ENCODE measurements at regions not wholly inside any gene's neighbourhood (a gene's known extent, or its start where the extent isn't known, plus 50 kb on each side); places are given as distances from the start of the nearest gene placed in this dataset.
"Not testable (repeated sequence)": the region's sequence is repeated elsewhere in the genome, so short reads cannot be mapped to it uniquely, and the experiment has no call there.

DNA sequence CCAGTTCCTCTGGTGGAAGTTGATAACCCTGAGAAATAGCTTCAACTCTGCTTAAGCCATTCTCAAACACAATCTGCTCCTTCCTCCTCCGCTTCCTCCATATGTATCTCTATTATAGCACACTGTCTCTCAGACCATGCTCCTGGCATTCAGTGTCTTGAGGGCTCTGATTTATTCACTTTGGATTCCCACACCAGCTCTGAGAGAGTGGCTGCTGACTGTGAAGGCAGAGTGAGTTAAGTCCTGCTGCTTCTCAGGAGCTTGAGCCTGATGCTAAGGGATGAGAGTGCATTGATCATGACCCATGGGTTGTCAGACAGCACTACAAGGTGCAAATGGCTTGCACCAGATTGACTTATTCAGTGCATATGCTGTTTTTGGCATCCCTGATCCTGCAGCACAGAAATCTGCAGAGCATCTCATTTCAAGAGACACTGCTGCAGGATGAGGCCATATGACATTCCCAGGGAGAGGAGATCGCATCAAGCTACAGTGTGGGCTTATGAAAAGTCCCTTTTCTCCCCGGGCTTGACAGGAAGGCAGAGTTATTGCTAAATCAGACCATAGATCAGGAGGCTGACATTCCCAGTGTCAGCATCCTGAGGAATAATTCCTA is 500.5 kb upstream of the RAB6C start:
- DNase-seq = no peak

GRCh38 chr2:129479892-129480291 is 499.6 kb upstream of the RAB6C start:
- DNase-seq = no peak

DNA sequence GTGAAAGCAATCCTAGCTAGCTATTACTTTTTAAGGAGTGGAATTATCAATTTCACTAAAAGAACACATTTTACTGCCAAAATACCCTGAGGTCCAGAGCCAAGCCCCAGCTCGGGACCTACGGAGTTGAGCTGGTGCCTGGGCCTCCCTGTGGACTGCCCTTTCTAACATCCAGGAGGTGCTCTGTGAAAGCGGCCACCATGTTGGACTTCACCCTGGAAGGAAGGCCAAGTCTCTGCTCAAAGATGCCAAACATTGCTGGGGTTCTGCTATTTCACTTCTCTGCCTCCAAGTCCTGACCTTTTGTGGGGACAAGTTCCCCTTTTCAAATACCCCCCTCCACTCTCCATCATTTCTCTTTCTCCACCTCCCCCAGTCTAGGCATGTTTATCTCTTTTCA is 498.7 kb upstream of the RAB6C start:
- no peak for DNase-seq

DNA sequence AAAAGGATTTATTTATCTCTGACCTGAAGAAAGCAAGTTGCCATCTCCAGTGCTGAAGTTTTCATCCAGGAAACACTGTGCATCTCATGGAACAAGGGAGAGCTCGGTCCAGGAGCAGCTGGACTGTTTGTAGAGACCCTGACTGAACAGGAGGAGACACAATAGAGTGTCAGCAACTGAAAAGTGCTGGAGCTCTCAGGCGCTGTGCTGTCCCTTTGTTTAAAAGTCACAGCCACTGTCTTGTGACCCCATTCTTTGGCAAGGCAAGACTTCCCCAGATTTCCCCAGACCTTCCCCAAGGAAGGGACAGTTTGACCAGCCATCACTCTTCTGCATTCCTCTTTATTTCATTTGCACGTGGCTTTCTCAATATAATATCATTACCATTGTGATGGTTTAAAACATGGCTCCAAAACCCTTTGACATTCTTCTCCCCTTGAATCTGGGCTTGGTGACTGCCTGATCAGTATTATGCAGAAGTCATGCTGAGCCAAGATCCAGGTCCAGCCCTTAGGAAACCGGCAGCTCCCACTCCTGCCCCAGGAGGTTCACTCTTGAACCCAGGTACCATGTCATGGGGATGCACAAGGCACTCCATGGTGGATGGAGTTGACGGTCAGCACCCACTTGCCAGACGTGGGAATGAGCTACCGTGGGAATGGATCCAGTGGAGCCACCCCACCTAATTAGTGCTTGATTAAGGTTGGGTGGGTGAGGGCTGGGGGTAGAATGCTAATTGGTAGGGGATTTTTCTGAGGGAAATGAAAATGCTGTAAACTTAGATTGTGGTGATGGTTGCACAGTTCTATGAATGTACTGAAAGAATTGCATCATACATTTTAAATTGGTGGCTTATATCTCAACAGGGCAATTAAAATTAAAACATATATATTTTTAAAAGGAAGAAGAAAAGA is 497.9 kb upstream of the RAB6C start:
- DNase-seq = no peak

GRCh38 chr2:129482626-129483025 is 496.8 kb upstream of the RAB6C start:
- DNase-seq = no peak

GRCh38 chr2:129483366-129483765 is 496.1 kb upstream of the RAB6C start:
- DNase-seq = no peak

- no peak for DNase-seq
These were observed 494.2 kb upstream of the RAB6C start for GRCh38 chr2:129484999-129485897.

- DNase-seq = no peak
These were observed 491.1 kb upstream of the RAB6C start for GRCh38 chr2:129488376-129488775.

DNA sequence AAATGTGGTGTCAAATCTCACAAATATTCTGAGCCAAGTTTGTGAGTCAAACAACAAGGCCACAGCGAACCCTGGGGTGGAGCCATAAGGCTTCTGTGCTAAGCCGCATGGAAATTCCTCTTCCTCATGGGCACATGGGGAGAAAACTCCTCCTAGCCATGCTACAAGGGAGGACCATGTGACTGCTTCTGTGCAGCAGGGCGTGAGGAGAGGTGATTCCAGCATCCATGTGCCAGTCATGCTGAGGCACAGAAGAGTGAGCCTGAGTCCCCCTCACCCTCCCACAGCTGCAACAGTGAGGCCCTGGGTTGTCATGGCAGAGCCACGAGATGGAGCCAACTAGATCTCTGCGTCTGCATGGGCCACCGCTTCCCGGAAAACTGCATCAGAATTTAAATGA is 488.8 kb upstream of the RAB6C start:
- DNase-seq = no peak

DNA sequence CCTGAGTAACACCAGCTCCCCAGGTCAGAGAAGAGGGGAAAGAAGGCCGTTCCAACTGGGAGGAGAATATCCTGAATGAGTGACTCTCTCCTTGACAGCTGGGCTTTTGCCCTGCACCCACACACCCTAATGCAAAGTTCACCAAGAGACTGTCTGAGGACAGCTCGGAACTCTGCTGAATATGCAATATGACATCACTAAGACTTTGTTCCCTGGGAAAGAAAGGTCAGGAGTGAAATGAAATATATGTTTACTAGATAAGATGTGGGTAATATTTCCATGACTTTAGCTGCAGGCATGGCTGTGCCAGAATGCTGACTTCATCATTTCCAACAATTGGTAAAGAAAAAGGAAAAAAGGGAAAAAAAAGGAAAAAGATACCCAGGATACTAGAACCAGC is 488.2 kb upstream of the RAB6C start:
- DNase-seq = no peak

- no peak for DNase-seq
These were observed 486.9 kb upstream of the RAB6C start for GRCh38 chr2:129492548-129492947.

GRCh38 chr2:129499747-129500146 is 479.7 kb upstream of the RAB6C start:
- DNase-seq = no peak

GRCh38 chr2:129502781-129503180 is 476.7 kb upstream of the RAB6C start:
- DNase-seq = no peak

GRCh38 chr2:129504646-129505045 is 474.8 kb upstream of the RAB6C start:
- no peak for DNase-seq

- DNase-seq = no peak
These were observed 460.5 kb upstream of the RAB6C start for GRCh38 chr2:129518937-129519336.

GRCh38 chr2:129532158-129532557 is 447.3 kb upstream of the RAB6C start:
- DNase-seq = not testable (repeated sequence)

DNA sequence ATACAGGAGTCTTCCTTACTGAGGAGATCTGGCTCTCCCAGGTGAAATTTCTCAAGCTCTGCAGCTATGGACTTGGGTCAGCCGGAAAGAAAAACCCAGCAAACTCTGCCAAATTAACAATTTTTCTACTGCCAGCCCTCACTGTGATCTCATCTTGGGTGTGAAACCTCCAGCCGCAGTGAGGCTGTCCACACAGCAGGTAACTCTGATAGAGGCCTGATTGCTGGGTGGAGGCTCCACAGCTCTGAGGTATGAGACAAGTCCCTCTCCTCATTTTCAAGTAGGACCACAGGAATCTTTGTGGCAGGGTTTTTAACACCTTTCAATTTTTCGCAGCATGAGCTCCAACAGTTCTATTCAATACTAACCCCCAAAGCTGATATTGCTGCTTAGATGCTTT is 430.6 kb upstream of the RAB6C start:
- DNase-seq = no peak

DNA sequence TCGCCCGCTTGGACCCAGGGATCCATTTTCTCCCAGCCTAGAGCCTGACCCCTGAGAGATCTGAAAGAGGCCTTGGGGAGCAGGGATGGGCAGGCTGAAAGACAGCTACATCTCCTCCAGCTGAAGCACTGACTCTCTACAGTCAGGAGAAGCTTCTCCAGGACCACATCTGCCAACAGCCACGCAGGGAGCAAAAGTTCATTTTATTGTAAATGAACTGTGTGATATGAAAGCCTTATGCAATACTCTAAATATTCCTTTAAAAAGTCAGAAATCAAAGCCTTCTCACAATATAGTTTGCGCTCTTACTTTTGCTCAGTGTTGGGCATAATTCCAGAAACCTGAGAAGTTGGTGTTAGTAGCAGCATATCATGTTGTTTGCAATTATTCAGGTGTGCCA is 428.9 kb upstream of the RAB6C start:
- no peak for DNase-seq

DNA sequence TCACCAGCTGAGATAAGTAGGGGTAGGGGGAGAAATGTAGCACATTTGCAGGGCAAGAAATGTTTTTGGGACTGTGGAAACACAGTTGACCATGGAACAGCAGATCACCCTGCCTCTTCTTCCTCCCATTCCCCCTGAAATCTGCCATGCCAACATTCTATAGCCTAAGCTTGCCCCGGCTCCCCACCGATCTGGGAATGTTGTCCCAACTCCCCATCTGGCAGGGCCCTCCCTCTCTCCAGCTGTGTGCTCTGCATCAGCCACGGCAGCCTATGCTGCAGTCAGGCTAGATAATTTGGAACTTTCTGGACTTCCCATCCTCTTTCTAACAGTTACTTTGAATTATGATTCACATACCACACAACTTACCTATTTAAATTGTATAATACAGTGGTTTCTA is 425.1 kb upstream of the RAB6C start:
- DNase-seq = no peak

DNA sequence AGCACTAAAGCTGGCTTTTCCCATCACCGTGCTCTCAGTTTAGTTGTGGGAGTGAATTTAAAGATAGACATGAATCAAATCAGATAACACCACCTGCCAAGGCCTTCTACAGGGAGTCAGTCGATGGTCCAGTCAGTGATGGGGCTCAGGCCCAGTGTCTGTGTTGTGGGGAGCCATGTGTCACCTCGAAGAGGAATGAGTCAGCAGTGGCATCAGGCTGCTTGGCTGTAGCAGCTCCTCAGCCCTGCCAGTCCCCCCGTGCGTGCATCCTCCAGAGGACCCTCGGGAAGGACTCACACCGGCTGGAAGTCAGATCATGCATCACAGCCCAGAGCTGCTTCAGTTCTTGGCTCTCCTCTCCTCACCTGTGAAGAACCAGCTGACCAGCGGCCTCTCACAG is 420.4 kb upstream of the RAB6C start:
- DNase-seq = no peak

DNA sequence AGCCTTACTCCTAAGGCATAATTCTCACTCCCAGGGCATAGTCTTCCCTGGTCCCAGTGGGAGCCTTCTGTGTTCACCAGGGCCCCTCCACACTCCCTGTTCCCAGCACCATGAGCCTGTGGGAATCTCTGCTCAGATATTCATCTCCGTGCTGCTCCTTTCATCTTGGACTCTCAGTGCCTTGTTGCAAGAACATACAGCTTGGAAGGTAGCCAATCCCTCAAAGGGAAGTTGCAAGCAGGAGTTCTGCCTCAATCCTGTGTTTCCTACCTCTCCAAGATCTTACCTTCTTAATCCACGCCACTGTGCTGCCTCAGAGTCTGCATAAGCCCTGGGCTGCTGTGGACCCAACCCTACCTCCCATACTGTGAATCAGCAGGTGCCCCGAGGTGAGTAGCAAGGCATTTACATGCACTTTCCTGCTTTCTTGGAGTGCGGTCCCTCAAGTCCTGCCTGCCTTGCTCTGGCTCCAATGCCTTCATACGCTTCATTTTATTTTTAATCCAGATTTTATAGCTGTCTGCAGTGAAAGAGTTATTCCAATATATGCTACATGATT is 413.8 kb upstream of the RAB6C start:
- no peak for DNase-seq

DNA sequence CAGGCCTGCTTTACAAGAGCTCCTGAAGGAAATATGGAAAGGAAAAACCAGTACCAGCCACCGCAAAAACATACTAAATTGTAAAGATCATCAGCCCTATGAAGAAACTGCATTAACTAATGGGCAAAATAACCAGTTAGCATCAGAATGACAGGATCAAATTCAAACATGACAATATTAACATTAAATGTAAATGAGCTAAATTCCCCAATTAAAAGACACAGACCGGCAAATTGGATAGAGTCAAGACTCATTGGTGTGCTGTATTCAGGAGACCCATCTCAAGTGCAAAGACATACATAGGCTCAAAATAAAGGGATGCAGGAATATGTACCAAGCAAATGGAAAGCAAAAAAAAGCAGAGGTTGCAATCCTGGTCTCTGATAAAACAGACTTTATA is 408.7 kb upstream of the RAB6C start:
- not testable (repeated sequence) for DNase-seq

DNA sequence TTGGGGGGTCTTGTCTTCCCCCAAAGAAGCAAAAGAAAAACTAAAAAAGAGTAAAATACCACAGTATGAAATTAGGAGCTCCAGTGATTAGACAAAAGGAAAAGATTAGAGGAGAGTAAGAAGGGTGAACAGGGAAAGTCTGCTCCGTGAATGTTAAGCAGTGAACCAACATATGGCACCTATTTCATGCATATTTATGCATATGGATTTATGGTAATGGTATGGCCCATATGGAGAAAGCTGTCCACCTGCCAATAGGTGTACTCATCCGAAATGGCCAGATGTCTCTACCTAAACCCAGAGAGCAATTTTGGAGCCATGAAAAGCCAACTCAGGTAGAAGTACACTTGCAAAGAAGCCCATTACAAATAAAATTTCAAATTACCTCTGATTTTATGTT is 404.0 kb upstream of the RAB6C start:
- DNase-seq = no peak

All from bone marrow (tissue), 2 donors.